ENCODE measurements at regions not wholly inside any gene's neighbourhood (a gene's known extent, or its start where the extent isn't known, plus 50 kb on each side); places are given as distances from the start of the nearest gene placed in this dataset.

- DNase-seq = no peak
Observed at GRCh38 chr14:61953602-61954001, 191.4 kb downstream of the SNAPC1 start.

GRCh38 chr14:61954306-61954705, 192.1 kb downstream of the SNAPC1 start:
- no peak for DNase-seq

- DNase-seq = no peak
Observed at GRCh38 chr14:61956517-61956916, 194.3 kb downstream of the SNAPC1 start.

GRCh38 chr14:61959348-61959747, 197.1 kb downstream of the SNAPC1 start:
- no peak for DNase-seq

- no peak for DNase-seq
Observed at GRCh38 chr14:61961369-61961768, 199.1 kb downstream of the SNAPC1 start.

- no peak for DNase-seq
Observed at GRCh38 chr14:61963926-61964325, 201.7 kb downstream of the SNAPC1 start.

- DNase-seq = no peak
Observed at GRCh38 chr14:61965030-61965745, 203.0 kb downstream of the SNAPC1 start.

GRCh38 chr14:61968207-61968606, 206.0 kb downstream of the SNAPC1 start:
- DNase-seq = no peak

GRCh38 chr14:61972711-61973110, 210.5 kb downstream of the SNAPC1 start:
- no peak for DNase-seq

- DNase-seq = no peak
Observed at GRCh38 chr14:61973981-61974380, 211.8 kb downstream of the SNAPC1 start.

- DNase-seq = no peak
Observed at GRCh38 chr14:61977217-61977616, 215.0 kb downstream of the SNAPC1 start.

GRCh38 chr14:61988240-61988639, 226.0 kb downstream of the SNAPC1 start:
- DNase-seq = no peak

GRCh38 chr14:61992139-61992538, 229.9 kb downstream of the SNAPC1 start:
- DNase-seq = no peak

GRCh38 chr14:61992926-61993325, 230.7 kb downstream of the SNAPC1 start:
- DNase-seq = no peak

- DNase-seq = no peak
Observed at GRCh38 chr14:61994589-61994988, 232.4 kb downstream of the SNAPC1 start.

- no peak for DNase-seq
Observed at GRCh38 chr14:61996753-61997152, 234.5 kb downstream of the SNAPC1 start.

GRCh38 chr14:61997161-61997560, 234.9 kb downstream of the SNAPC1 start:
- no peak for DNase-seq

- DNase-seq = no peak
Observed at GRCh38 chr14:62001963-62002362, 239.7 kb downstream of the SNAPC1 start.

GRCh38 chr14:62002642-62003041, 240.4 kb downstream of the SNAPC1 start:
- DNase-seq = no peak

GRCh38 chr14:62003701-62004100, 241.5 kb downstream of the SNAPC1 start:
- no peak for DNase-seq

- DNase-seq = no peak
Observed at GRCh38 chr14:62006116-62006731, 244.0 kb downstream of the SNAPC1 start.

GRCh38 chr14:62015243-62015642, 253.0 kb downstream of the SNAPC1 start:
- DNase-seq = no peak

GRCh38 chr14:62015945-62016344, 253.7 kb downstream of the SNAPC1 start:
- no peak for DNase-seq

GRCh38 chr14:62017651-62018230, 255.5 kb downstream of the SNAPC1 start:
- no peak for DNase-seq
